OCI-LY1 (cell line): ENCODE measurements at regions not wholly inside any gene's neighbourhood (a gene's known extent, or its start where the extent isn't known, plus 50 kb on each side); places are given as distances from the start of the nearest gene placed in this dataset.

Source experiments
- H2AFZ ChIP-seq: fragments of 200-600 bp; sonication (generic), shearing (Covaris generic); 2 replicates; pipeline ENCODE4 v1.6.0; 2014; ENCODE audit warnings: antibody characterized with exemption, mild to moderate bottlenecking, low read length
- H3F3A ChIP-seq: fragments of 200-600 bp; sonication (generic), shearing (Covaris generic); 2 replicates; pipeline ENCODE4 v1.6.0; 2014; ENCODE audit warnings: mild to moderate bottlenecking, antibody characterized with exemption, low read length, moderate library complexity; ENCODE audit not compliant: insufficient read depth
- H3K27ac ChIP-seq: fragments of 200-600 bp; sonication (generic); 2 replicates; pipeline ENCODE4 v1.5.1; 2014; ENCODE audit warnings: low read length, mixed run types, mild to moderate bottlenecking, low read depth; ENCODE audit not compliant: poor library complexity, severe bottlenecking
- H3K27me3 ChIP-seq: fragments of 200-600 bp; sonication (generic); 2 replicates; pipeline ENCODE4 v1.6.0; 2014; ENCODE audit warnings: antibody characterized with exemption, mild to moderate bottlenecking, low read length, moderate library complexity; ENCODE audit not compliant: insufficient read depth
- H3K36me3 ChIP-seq: fragments of 200-600 bp; sonication (generic); 2 replicates; pipeline ENCODE4 v1.6.1; 2014; ENCODE audit warnings: mild to moderate bottlenecking, antibody characterized with exemption, low read length, moderate library complexity, mixed read lengths; ENCODE audit not compliant: insufficient read depth
- H3K4me1 ChIP-seq: fragments of 200-600 bp; sonication (generic); 2 replicates; pipeline ENCODE4 v1.5.1; 2014; ENCODE audit warnings: mild to moderate bottlenecking, low read length, moderate library complexity; ENCODE audit not compliant: insufficient read depth, severe bottlenecking
- H3K4me2 ChIP-seq: fragments of 200-600 bp; sonication (generic), shearing (Covaris generic); 2 replicates; pipeline ENCODE4 v1.6.1; 2014; ENCODE audit warnings: low read length
- H3K4me3 ChIP-seq: fragments of 200-600 bp; sonication (generic); 2 replicates; pipeline ENCODE4 v1.5.1; 2014; ENCODE audit warnings: low read length, low read depth, mild to moderate bottlenecking, mixed read lengths; ENCODE audit not compliant: poor library complexity, severe bottlenecking
- H3K79me2 ChIP-seq: fragments of 200-600 bp; shearing (Covaris generic); 2 replicates; pipeline ENCODE4 v1.6.1; 2016; ENCODE audit warnings: mixed run types, low read length, mixed read lengths; ENCODE audit not compliant: insufficient read depth
- H3K9ac ChIP-seq: fragments of 200-600 bp; sonication (generic), shearing (Covaris generic); 2 replicates; pipeline ENCODE4 v1.6.1; 2014; ENCODE audit warnings: mild to moderate bottlenecking, low read length, mixed read lengths
- H3K9me2 ChIP-seq: fragments of 200-600 bp; sonication (generic), shearing (Covaris generic); 2 replicates; pipeline ENCODE4 v1.6.1; 2014; ENCODE audit warnings: low read depth, mild to moderate bottlenecking, low read length, mixed read lengths
- H3K9me3 ChIP-seq: fragments of 200-600 bp; shearing (Covaris generic); 2 replicates; pipeline ENCODE4 v1.6.1; 2014; ENCODE audit warnings: low read length, mixed read lengths
- H4K20me1 ChIP-seq: fragments of 200-600 bp; sonication (generic), shearing (Covaris generic); 2 replicates; pipeline ENCODE4 v1.6.0; 2016; ENCODE audit warnings: mild to moderate bottlenecking, low read length; ENCODE audit not compliant: insufficient read depth
- EZH2 ChIP-seq: fragments of 200-600 bp; sonication (generic), shearing (Covaris generic); IDR thresholded peaks from 2 replicates; pipeline ENCODE4 v1.8.0; 2017; ENCODE audit warnings: borderline replicate concordance, mixed run types, mild to moderate bottlenecking, antibody characterized with exemption, low read length, moderate library complexity, mixed read lengths
- TF ChIP-seq, protein P1 (sequence below): fragments of 200-600 bp; sonication (generic), shearing (Covaris generic); IDR thresholded peaks from 2 replicates; pipeline ENCODE4 v1.5.1; 2017; ENCODE audit warnings: mild to moderate bottlenecking, antibody characterized with exemption, low read length, moderate library complexity, mixed read lengths

- Histone ChIP-seq H4K20me1 (no peaks in the 10 kb centered on the region), H3K9me2 (no peaks in the 10 kb centered on the region), H3F3A (no peaks in the 10 kb centered on the region), H3K4me3 (no peak overlapping the region), H3K27ac (no peak overlapping the region), H3K9ac (no peak overlapping the region), H3K79me2 (no peaks in the 10 kb centered on the region), H3K9me3 (no peaks in the 10 kb centered on the region), H3K36me3 (no peaks in the 10 kb centered on the region), H3K27me3 (no peaks in the 10 kb centered on the region), H3K4me1 (no peaks in the 10 kb centered on the region), H3K4me2 (no peak overlapping the region), H2AFZ (no peak overlapping the region)
- TF ChIP-seq, protein P1, sequence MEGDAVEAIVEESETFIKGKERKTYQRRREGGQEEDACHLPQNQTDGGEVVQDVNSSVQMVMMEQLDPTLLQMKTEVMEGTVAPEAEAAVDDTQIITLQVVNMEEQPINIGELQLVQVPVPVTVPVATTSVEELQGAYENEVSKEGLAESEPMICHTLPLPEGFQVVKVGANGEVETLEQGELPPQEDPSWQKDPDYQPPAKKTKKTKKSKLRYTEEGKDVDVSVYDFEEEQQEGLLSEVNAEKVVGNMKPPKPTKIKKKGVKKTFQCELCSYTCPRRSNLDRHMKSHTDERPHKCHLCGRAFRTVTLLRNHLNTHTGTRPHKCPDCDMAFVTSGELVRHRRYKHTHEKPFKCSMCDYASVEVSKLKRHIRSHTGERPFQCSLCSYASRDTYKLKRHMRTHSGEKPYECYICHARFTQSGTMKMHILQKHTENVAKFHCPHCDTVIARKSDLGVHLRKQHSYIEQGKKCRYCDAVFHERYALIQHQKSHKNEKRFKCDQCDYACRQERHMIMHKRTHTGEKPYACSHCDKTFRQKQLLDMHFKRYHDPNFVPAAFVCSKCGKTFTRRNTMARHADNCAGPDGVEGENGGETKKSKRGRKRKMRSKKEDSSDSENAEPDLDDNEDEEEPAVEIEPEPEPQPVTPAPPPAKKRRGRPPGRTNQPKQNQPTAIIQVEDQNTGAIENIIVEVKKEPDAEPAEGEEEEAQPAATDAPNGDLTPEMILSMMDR, result no peak
- no peak for TF ChIP-seq EZH2
Measured at GRCh38 chr14:98965076-98965475, 306.9 kb downstream of the BCL11B start.

GRCh38 chr14:98966016-98966415 is 306.0 kb downstream of the BCL11B start:
- H3K9me3 ChIP-seq, result no peaks in the 10 kb centered on the region
- no peak overlapping the region for H2AFZ ChIP-seq
- no peak overlapping the region for H3K4me3 ChIP-seq
- no peaks in the 10 kb centered on the region for H3K36me3 ChIP-seq
- H3K9me2 ChIP-seq, result no peaks in the 10 kb centered on the region
- H3K9ac ChIP-seq, result no peak overlapping the region
- no peaks in the 10 kb centered on the region for H4K20me1 ChIP-seq
- no peaks in the 10 kb centered on the region for H3F3A ChIP-seq
- H3K27me3 ChIP-seq, result no peaks in the 10 kb centered on the region
- no peaks in the 10 kb centered on the region for H3K4me1 ChIP-seq
- no peak overlapping the region for H3K27ac ChIP-seq
- TF ChIP-seq, protein P1, result no peak
- no peak for TF ChIP-seq EZH2
- H3K79me2 ChIP-seq, result no peaks in the 10 kb centered on the region
- H3K4me2 ChIP-seq, result no peak overlapping the region

GRCh38 chr14:98966475-98967162 is 305.4 kb downstream of the BCL11B start:
- Histone ChIP-seq H4K20me1 (no peaks in the 10 kb centered on the region), H3F3A (no peaks in the 10 kb centered on the region), H3K9me3 (no peaks in the 10 kb centered on the region), H3K9me2 (no peaks in the 10 kb centered on the region), H2AFZ (no peak overlapping the region), H3K36me3 (no peaks in the 10 kb centered on the region), H3K79me2 (no peaks in the 10 kb centered on the region), H3K27ac (no peak overlapping the region), H3K27me3 (no peaks in the 10 kb centered on the region), H3K4me2 (no peak overlapping the region), H3K4me1 (no peaks in the 10 kb centered on the region), H3K9ac (no peak overlapping the region), H3K4me3 (no peak overlapping the region)
- no peak for TF ChIP-seq EZH2
- TF ChIP-seq, protein P1, result no peak
